H1 (cell line): ENCODE measurements at regions not wholly inside any gene's neighbourhood (a gene's known extent, or its start where the extent isn't known, plus 50 kb on each side); places are given as distances from the start of the nearest gene placed in this dataset.

Experiments used
- CTCF ChIA-PET: fragments of 300-600 bp; sonication (Branson Sonifier 250); formaldehyde crosslinking; loops from one replicate; lab custom pipeline; 2021; ENCODE audit not compliant: partially characterized antibody; lab: Charles Lee
- POLR2A ChIA-PET: fragments of 300-600 bp; sonication (Branson Sonifier 250); formaldehyde crosslinking; loops from one replicate; lab custom pipeline; 2021; ENCODE audit warnings: inconsistent platforms; ENCODE audit not compliant: partially characterized antibody; lab: Charles Lee
- DNase-seq, 2 experiments: peaks; one replicate each; pipeline versions ENCODE4 v3.0.0 to v3.0.0-alpha.2; 2010 to 2022; ENCODE audit warnings: low spot score in 2 of 2, low read depth in 1 of 2, mixed read lengths in 1 of 2
- FAIRE-seq: peaks from 2 replicates; lab custom pipeline; 2011; peaks lifted over from hg19 to GRCh38; lab: Jason Lieb, UNC
- H2AFZ ChIP-seq: 2 replicates; pipeline ENCODE4 v1.8.1; 2012; ENCODE audit warnings: low read length, inconsistent platforms
- H2AK5ac ChIP-seq: 2 replicates; pipeline ENCODE4 v1.6.1; 2013; ENCODE audit warnings: low read depth, low read length
- H2BK120ac ChIP-seq: replicated peaks from 2 replicates; pipeline ENCODE3; 2013; ENCODE audit warnings: low read depth, low read length, inconsistent platforms
- H2BK12ac ChIP-seq: 2 replicates; pipeline ENCODE4 v1.6.1; 2013; ENCODE audit warnings: low read depth, low read length
- H2BK15ac ChIP-seq: 2 replicates; pipeline ENCODE4 v1.6.1; 2013; ENCODE audit warnings: low read length
- H2BK20ac ChIP-seq: 2 replicates; pipeline ENCODE4 v1.6.1; 2013; ENCODE audit warnings: low read length
- H2BK5ac ChIP-seq: 2 replicates; pipeline ENCODE4 v1.6.1; 2013; ENCODE audit warnings: low read depth, low read length
- H3K14ac ChIP-seq: 2 replicates; pipeline ENCODE4 v1.6.1; 2013; ENCODE audit warnings: inconsistent platforms; ENCODE audit not compliant: insufficient read length
- H3K18ac ChIP-seq: 2 replicates; pipeline ENCODE4 v1.6.1; 2013; ENCODE audit warnings: low read length; ENCODE audit errors: extremely low read depth
- H3K23ac ChIP-seq: 2 replicates; pipeline ENCODE4 v1.6.1; 2013; ENCODE audit warnings: inconsistent platforms; ENCODE audit not compliant: insufficient read length
- H3K23me2 ChIP-seq: 2 replicates; pipeline ENCODE4 v1.6.1; 2013; ENCODE audit warnings: low read depth, low read length
- H3K27ac ChIP-seq: 2 replicates; pipeline ENCODE4 v1.6.1; 2011; ENCODE audit warnings: low read depth, low read length, inconsistent platforms
- H3K27me3 ChIP-seq, 4 experiments: replicated peaks in 1 of 4; 1 replicate in 1 of 4; 2 replicates in 3 of 4; pipeline versions ENCODE4 v1.6.1 to v1.8.1; 2011 to 2013; ENCODE audit warnings: low read length in 3 of 4, mild to moderate bottlenecking in 3 of 4, inconsistent platforms in 2 of 4, mixed read lengths in 2 of 4, moderate library complexity in 1 of 4; ENCODE audit not compliant: control insufficient read depth in 3 of 4, insufficient read depth in 3 of 4; ENCODE audit errors: extremely low read depth in 1 of 4
- H3K36me3 ChIP-seq, 4 experiments: 2 replicates each; pipeline versions ENCODE4 v1.6.1 to v1.8.1; 2011 to 2013; ENCODE audit warnings: mild to moderate bottlenecking in 4 of 4, low read length in 3 of 4, moderate library complexity in 2 of 4, control low read depth in 1 of 4, inconsistent platforms in 1 of 4; ENCODE audit not compliant: insufficient read depth in 4 of 4, control insufficient read depth in 2 of 4
- H3K4ac ChIP-seq: replicated peaks from 2 replicates; pipeline ENCODE3; 2013; ENCODE audit warnings: low read length, low read depth, mixed read lengths, inconsistent platforms; ENCODE audit not compliant: insufficient read length
- H3K4me1 ChIP-seq, 4 experiments: replicated peaks in 1 of 4; 1 replicate in 1 of 4; 2 replicates in 3 of 4; pipeline versions ENCODE4 v1.6.1 to v1.8.1; 2011 to 2013; ENCODE audit warnings: low read length in 3 of 4, inconsistent platforms in 2 of 4, mixed read lengths in 1 of 4; ENCODE audit not compliant: insufficient read depth in 4 of 4, control insufficient read depth in 3 of 4
- H3K4me2 ChIP-seq, 2 experiments: 2 replicates each; pipeline versions ENCODE4 v1.6.1 to v1.8.1; 2011 to 2013; ENCODE audit warnings: low read depth in 2 of 2, low read length in 2 of 2, control low read depth in 1 of 2, inconsistent platforms in 1 of 2, mild to moderate bottlenecking in 1 of 2; ENCODE audit not compliant: insufficient read depth in 1 of 2
- H3K4me3 ChIP-seq, 4 experiments: fragments of 200-600, 300-600 bp in 1 of 4; sonication (generic), shearing (Covaris generic), sonication (Bioruptor Twin) in 1 of 4; 2 replicates each; pipeline versions ENCODE4 v1.5.1 to v1.8.1; 2011 to 2016; ENCODE audit warnings: low read length in 4 of 4, low read depth in 3 of 4, control low read depth in 2 of 4, inconsistent platforms in 2 of 4, mild to moderate bottlenecking in 2 of 4, mixed read lengths in 1 of 4, moderate library complexity in 1 of 4; ENCODE audit not compliant: insufficient read depth in 2 of 4; ENCODE audit errors: extremely low read depth in 1 of 4
- H3K56ac ChIP-seq: replicated peaks from 2 replicates; pipeline ENCODE3; 2013; ENCODE audit warnings: low read depth, mild to moderate bottlenecking, mixed read lengths, low read length, inconsistent platforms; ENCODE audit not compliant: insufficient read length
- H3K79me1 ChIP-seq: 2 replicates; pipeline ENCODE4 v1.6.1; 2013; ENCODE audit warnings: low read depth, low read length, control low read depth
- H3K79me2 ChIP-seq, 2 experiments: 2 replicates each; pipeline versions ENCODE4 v1.6.1 to v1.8.1; 2012 to 2013; ENCODE audit warnings: low read length in 2 of 2, mild to moderate bottlenecking in 2 of 2, inconsistent platforms in 1 of 2; ENCODE audit not compliant: insufficient read depth in 2 of 2, control insufficient read depth in 1 of 2
- H3K9ac ChIP-seq, 4 experiments: replicated peaks in 1 of 4; 1 replicate in 1 of 4; 2 replicates in 3 of 4; pipeline versions ENCODE4 v1.6.1 to v1.8.1; 2011 to 2013; ENCODE audit warnings: low read depth in 3 of 4, low read length in 3 of 4, control low read depth in 2 of 4, mild to moderate bottlenecking in 2 of 4, moderate library complexity in 2 of 4, inconsistent platforms in 1 of 4; ENCODE audit errors: extremely low read depth in 1 of 4
- H3K9me3 ChIP-seq, 2 experiments: 2 replicates each; pipeline versions ENCODE4 v1.6.1 to v1.8.1; 2012 to 2013; ENCODE audit warnings: mild to moderate bottlenecking in 2 of 2, moderate library complexity in 2 of 2, control low read depth in 1 of 2, inconsistent platforms in 1 of 2, low read depth in 1 of 2, low read length in 1 of 2, mixed read lengths in 1 of 2; ENCODE audit not compliant: insufficient read depth in 2 of 2
- H4K20me1 ChIP-seq, 2 experiments: replicated peaks in 1 of 2; 2 replicates each; pipeline versions ENCODE3 to v1.8.1; 2011 to 2013; ENCODE audit warnings: inconsistent platforms in 2 of 2, low read length in 2 of 2, mild to moderate bottlenecking in 1 of 2; ENCODE audit not compliant: insufficient read depth in 2 of 2, control insufficient read depth in 1 of 2
- H4K5ac ChIP-seq: 2 replicates; pipeline ENCODE4 v1.6.1; 2013; ENCODE audit warnings: low read length, low read depth, mixed read lengths, inconsistent platforms; ENCODE audit not compliant: insufficient read length
- H4K8ac ChIP-seq: 2 replicates; pipeline ENCODE4 v1.8.0; 2013; ENCODE audit warnings: mild to moderate bottlenecking, moderate library complexity, low read length, inconsistent platforms; ENCODE audit not compliant: insufficient read depth; ENCODE audit errors: extremely low read depth
- H4K91ac ChIP-seq: replicated peaks from 2 replicates; pipeline ENCODE3; 2013; ENCODE audit warnings: low read length, mixed read lengths, inconsistent platforms; ENCODE audit not compliant: insufficient read length
- JUND ChIP-seq: IDR thresholded peaks from 2 replicates; pipeline ENCODE4 v1.6.1; 2011; ENCODE audit warnings: mild to moderate bottlenecking, improper control_type of control experiment, low read length
- TAF1 ChIP-seq: IDR thresholded peaks from 2 replicates; pipeline ENCODE4 v1.6.1; 2011; ENCODE audit warnings: mild to moderate bottlenecking, low read depth, low read length
- WGBS, 2 experiments: shearing (Covaris generic) in 1 of 2; methylation state at CpG; one replicate each; pipeline versions ENCODE4 v1.1.6 to v1.1.7; 2013 to 2015; ENCODE audit warnings: low lambda C conversion rate in 2 of 2, mixed read lengths in 2 of 2, inconsistent platforms in 1 of 2, low coverage in 1 of 2, missing lambda C conversion rate in 1 of 2; ENCODE audit not compliant: insufficient replicate concordance in 2 of 2, insufficient coverage in 1 of 2, insufficient read length in 1 of 2; ENCODE audit errors: extremely low coverage in 1 of 2, missing lambda C conversion rate in 1 of 2; 5-methylcytosine and 5-hydroxymethylcytosine counted together

DNA sequence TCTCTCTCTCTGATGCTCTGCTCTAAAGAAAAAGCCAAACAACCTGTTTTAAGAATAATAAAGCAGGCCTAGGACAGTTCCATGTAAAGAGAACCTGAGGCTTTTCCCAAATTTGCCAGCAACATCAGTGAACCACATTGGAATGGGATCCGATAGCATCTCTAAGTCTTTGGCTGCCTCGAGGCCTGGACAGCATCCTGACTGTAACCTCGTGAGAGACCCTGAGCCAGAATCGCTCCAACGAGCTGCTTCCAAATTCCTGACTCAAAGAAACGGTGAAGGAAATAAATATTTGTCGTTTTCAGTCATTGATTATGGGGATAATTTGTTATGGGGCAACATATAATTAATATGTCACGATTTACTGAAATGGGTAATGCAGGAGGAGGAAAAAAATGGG is 1012.8 kb downstream of the ROBO2 start:
- WGBS, 2 experiments = 89% methylated on average over 8 of the region's 8 CpGs; no CpG with 5 or more reads in 1 of the 2 experiments
- H4K5ac ChIP-seq = no peak overlapping the region
- H3K14ac ChIP-seq = no peak overlapping the region

More for the DNA sequence above, 1012.8 kb downstream of the ROBO2 start:
- H4K8ac ChIP-seq = no peak overlapping the region
- no peak overlapping the region for H2BK12ac ChIP-seq
- no peak overlapping the region for H2BK120ac ChIP-seq
- H4K91ac ChIP-seq = no peak overlapping the region
- H3K27me3 ChIP-seq = no peaks in the 10 kb centered on the region
- H2BK20ac ChIP-seq = no peak overlapping the region
- no peak overlapping the region for H2BK15ac ChIP-seq
- ChIA-PET POLR2A (no interaction called here), CTCF (no interaction called here)
- no peak overlapping the region for H3K23ac ChIP-seq
- no peak overlapping the region for H3K4me2 ChIP-seq
- H2BK5ac ChIP-seq = no peak overlapping the region
- H3K36me3 ChIP-seq = no peaks in the 10 kb centered on the region
- H3K4ac ChIP-seq = no peak overlapping the region
- DNase-seq = no peak
- no peaks in the 10 kb centered on the region for H3K9me3 ChIP-seq
- no peaks in the 10 kb centered on the region for H4K20me1 ChIP-seq
- no peak for TF ChIP-seq TAF1
- TF ChIP-seq JUND = no peak
- no peak overlapping the region for H3K27ac ChIP-seq
- H3K56ac ChIP-seq = no peak overlapping the region
- no peaks in the 10 kb centered on the region for H3K79me2 ChIP-seq
- H3K4me3 ChIP-seq = no peak overlapping the region
- H3K79me1 ChIP-seq = no peaks in the 10 kb centered on the region
- FAIRE-seq = no peak
- H2AK5ac ChIP-seq = no peak overlapping the region
- H3K18ac ChIP-seq = no peak overlapping the region
- no peak overlapping the region for H2AFZ ChIP-seq
- H3K4me1 ChIP-seq = no peaks in the 10 kb centered on the region
- H3K9ac ChIP-seq = no peak overlapping the region
- no peaks in the 10 kb centered on the region for H3K23me2 ChIP-seq
